Fibroblast of lung (primary cell): ENCODE measurements at regions not wholly inside any gene's neighbourhood (a gene's known extent, or its start where the extent isn't known, plus 50 kb on each side); places are given as distances from the start of the nearest gene placed in this dataset.

Experiments used
- DNase-seq, 2 donors: peaks; one replicate each; pipeline versions ENCODE4 v3.0.0 to v3.0.0-alpha.2; 2010; ENCODE audit warnings: low read depth in 2 of 2
- H2AFZ ChIP-seq: 2 replicates; pipeline ENCODE4 v1.5.1; 2012; ENCODE audit warnings: low read length, control low read depth, inconsistent platforms
- H3K27ac ChIP-seq: 2 replicates; pipeline ENCODE4 v1.5.1; 2011; ENCODE audit warnings: low read length, control low read depth; ENCODE audit not compliant: insufficient read depth
- H3K27me3 ChIP-seq: 2 replicates; pipeline ENCODE4 v1.5.1; 2011; ENCODE audit warnings: mild to moderate bottlenecking, low read length; ENCODE audit not compliant: control insufficient read depth, insufficient read depth
- H3K36me3 ChIP-seq: 2 replicates; pipeline ENCODE4 v1.5.1; 2011; ENCODE audit warnings: low read length; ENCODE audit not compliant: control insufficient read depth, insufficient read depth
- H3K4me1 ChIP-seq: 2 replicates; pipeline ENCODE4 v1.5.1; 2011; ENCODE audit warnings: low read length; ENCODE audit not compliant: control insufficient read depth, insufficient read depth; ENCODE audit errors: extremely low read depth
- H3K4me2 ChIP-seq: 2 replicates; pipeline ENCODE4 v1.5.1; 2011; ENCODE audit warnings: low read length, control low read depth; ENCODE audit not compliant: insufficient read depth; ENCODE audit errors: extremely low read depth
- H3K4me3 ChIP-seq, 4 experiments: fragments of 200-600 bp in 1 of 4; sonication (generic) in 1 of 4; replicated peaks in 1 of 4; 2 replicates each; pipeline ENCODE4 v1.5.1; 2011 to 2016; ENCODE audit warnings: low read length in 4 of 4, low read depth in 3 of 4, mild to moderate bottlenecking in 3 of 4, control low read depth in 2 of 4, inconsistent platforms in 1 of 4, mixed read lengths in 1 of 4; ENCODE audit not compliant: insufficient read depth in 1 of 4; ENCODE audit errors: control extremely low read depth in 1 of 4
- H3K79me2 ChIP-seq: 2 replicates; pipeline ENCODE4 v1.5.1; 2012; ENCODE audit warnings: mild to moderate bottlenecking, low read length, inconsistent platforms; ENCODE audit not compliant: control insufficient read depth, insufficient read depth
- H3K9ac ChIP-seq: 2 replicates; pipeline ENCODE4 v1.5.1; 2011; ENCODE audit warnings: mild to moderate bottlenecking, low read length, control low read depth; ENCODE audit not compliant: insufficient read depth
- H3K9me3 ChIP-seq: 2 replicates; pipeline ENCODE4 v1.5.1; 2012; ENCODE audit warnings: low read depth, low read length; ENCODE audit not compliant: control insufficient read depth, insufficient read depth
- H4K20me1 ChIP-seq: 2 replicates; pipeline ENCODE4 v1.5.1; 2011; ENCODE audit warnings: low read length; ENCODE audit not compliant: control insufficient read depth, insufficient read depth; ENCODE audit errors: extremely low read depth
- CTCF ChIP-seq, 2 donors: IDR thresholded peaks in 1 of 2; conservative IDR thresholded peaks in 1 of 2; 1 replicate in 1 of 2; 2 replicates in 1 of 2; pipeline ENCODE4 v1.5.1; 2011 to 2012; ENCODE audit warnings: low read length in 2 of 2, control low read depth in 1 of 2, inconsistent platforms in 1 of 2, low read depth in 1 of 2, mild to moderate bottlenecking in 1 of 2
- EZH2 ChIP-seq: IDR thresholded peaks from 2 replicates; pipeline ENCODE4 v1.5.1; 2012; ENCODE audit warnings: low read length, control low read depth, mild to moderate bottlenecking; ENCODE audit errors: missing control alignments

GRCh38 chr13:59545007-59545406 is 618.7 kb downstream of the DIAPH3 start:
- no peaks in the 10 kb centered on the region for H3K27me3 ChIP-seq
- H4K20me1 ChIP-seq: no peaks in the 10 kb centered on the region
- no peaks in the 10 kb centered on the region for H3K9me3 ChIP-seq
- H3K9ac ChIP-seq: no peak overlapping the region
- H2AFZ ChIP-seq: no peak overlapping the region
- TF ChIP-seq CTCF (conservative IDR thresholded peaks at IDR 0.05 in 1 of 2, IDR thresholded peaks at IDR 0.05 in 1 of 2; ENCODE audit: low read depth in 1 of 2, low read length in 2 of 2) (no peak), EZH2 (no peak)
- H3K4me2 ChIP-seq: no peak overlapping the region
- H3K27ac ChIP-seq: no peak overlapping the region
- DNase-seq: no peak
- H3K79me2 ChIP-seq: no peaks in the 10 kb centered on the region
- no peak overlapping the region for H3K4me3 ChIP-seq
- H3K4me1 ChIP-seq: no peaks in the 10 kb centered on the region
- H3K36me3 ChIP-seq: no peaks in the 10 kb centered on the region

DNA sequence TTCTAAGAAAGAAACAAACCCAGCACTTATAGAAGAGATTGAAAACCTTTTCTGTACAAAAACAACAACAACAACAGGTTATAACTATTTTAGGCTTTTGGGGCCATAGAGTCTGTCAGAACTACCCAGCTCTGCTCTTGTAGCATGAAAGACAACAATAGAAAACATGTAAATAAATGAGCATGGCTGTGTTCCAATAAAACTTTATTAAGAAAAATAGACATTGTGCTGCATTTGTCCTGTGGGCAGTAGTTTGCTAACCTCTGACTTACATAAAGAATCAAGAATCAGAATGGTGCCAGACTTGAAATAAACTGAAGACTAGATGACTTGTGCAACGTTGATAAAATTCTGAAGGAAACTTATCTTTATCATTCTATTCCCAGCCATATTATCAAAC is 617.5 kb downstream of the DIAPH3 start:
- no peak for DNase-seq
- Histone ChIP-seq H3K79me2 (no peaks in the 10 kb centered on the region), H3K36me3 (no peaks in the 10 kb centered on the region), H4K20me1 (no peaks in the 10 kb centered on the region), H3K9ac (no peak overlapping the region), H3K27ac (no peak overlapping the region), H3K27me3 (no peaks in the 10 kb centered on the region), H3K9me3 (no peaks in the 10 kb centered on the region), H3K4me1 (no peaks in the 10 kb centered on the region), H2AFZ (no peak overlapping the region), H3K4me3 (no peak overlapping the region), H3K4me2 (no peak overlapping the region)
- TF ChIP-seq CTCF (conservative IDR thresholded peaks at IDR 0.05 in 1 of 2, IDR thresholded peaks at IDR 0.05 in 1 of 2; ENCODE audit: low read depth in 1 of 2, low read length in 2 of 2): no peak
- no peak for TF ChIP-seq EZH2

DNA sequence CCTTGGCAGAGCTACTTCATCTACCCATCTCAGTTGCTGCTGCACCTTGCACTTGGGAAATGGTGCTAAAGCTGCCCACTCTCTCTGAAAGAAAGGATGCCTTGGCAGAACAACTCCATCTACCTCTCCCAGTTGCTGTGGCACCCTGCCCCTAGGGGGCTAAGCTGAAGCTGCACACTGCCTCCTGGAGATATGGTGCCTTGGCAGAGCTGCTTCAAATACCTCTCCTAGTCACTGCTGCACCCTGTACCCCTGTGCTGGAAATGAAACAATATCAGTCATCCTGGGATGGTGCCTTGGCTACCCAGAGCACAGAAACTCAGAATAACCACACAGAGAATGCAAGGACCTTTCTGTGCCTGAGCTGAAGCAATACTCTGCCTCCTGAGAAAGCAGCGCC is 615.8 kb downstream of the DIAPH3 start:
- Histone ChIP-seq H3K4me3 (no peak overlapping the region), H3K4me1 (no peaks in the 10 kb centered on the region), H3K4me2 (no peak overlapping the region), H3K79me2 (no peaks in the 10 kb centered on the region), H3K27ac (no peak overlapping the region), H3K27me3 (no peaks in the 10 kb centered on the region), H4K20me1 (no peaks in the 10 kb centered on the region), H2AFZ (no peak overlapping the region), H3K36me3 (no peaks in the 10 kb centered on the region), H3K9me3 (no peaks in the 10 kb centered on the region), H3K9ac (no peak overlapping the region)
- no peak for TF ChIP-seq CTCF (conservative IDR thresholded peaks at IDR 0.05 in 1 of 2, IDR thresholded peaks at IDR 0.05 in 1 of 2; ENCODE audit: low read depth in 1 of 2, low read length in 2 of 2)
- no peak for TF ChIP-seq EZH2
- DNase-seq: no peak
